ENCODE measurements at regions not wholly inside any gene's neighbourhood (a gene's known extent, or its start where the extent isn't known, plus 50 kb on each side); places are given as distances from the start of the nearest gene placed in this dataset.

- DNase-seq (ENCODE audit: low read depth in 1 of 2, low spot score in 1 of 2): no peak
- TF ChIP-seq, protein P1, sequence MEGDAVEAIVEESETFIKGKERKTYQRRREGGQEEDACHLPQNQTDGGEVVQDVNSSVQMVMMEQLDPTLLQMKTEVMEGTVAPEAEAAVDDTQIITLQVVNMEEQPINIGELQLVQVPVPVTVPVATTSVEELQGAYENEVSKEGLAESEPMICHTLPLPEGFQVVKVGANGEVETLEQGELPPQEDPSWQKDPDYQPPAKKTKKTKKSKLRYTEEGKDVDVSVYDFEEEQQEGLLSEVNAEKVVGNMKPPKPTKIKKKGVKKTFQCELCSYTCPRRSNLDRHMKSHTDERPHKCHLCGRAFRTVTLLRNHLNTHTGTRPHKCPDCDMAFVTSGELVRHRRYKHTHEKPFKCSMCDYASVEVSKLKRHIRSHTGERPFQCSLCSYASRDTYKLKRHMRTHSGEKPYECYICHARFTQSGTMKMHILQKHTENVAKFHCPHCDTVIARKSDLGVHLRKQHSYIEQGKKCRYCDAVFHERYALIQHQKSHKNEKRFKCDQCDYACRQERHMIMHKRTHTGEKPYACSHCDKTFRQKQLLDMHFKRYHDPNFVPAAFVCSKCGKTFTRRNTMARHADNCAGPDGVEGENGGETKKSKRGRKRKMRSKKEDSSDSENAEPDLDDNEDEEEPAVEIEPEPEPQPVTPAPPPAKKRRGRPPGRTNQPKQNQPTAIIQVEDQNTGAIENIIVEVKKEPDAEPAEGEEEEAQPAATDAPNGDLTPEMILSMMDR (IDR thresholded peaks at IDR 0.05; ENCODE audit: low read depth, low read length): no peak
- peaks cover 31% of the 10 kb centered on the region for H3K4me1 ChIP-seq (ENCODE audit: low read depth)
Observed at GRCh38 chr12:115451151-115451779, 767.3 kb upstream of the TBX3 start.

GRCh38 chr12:115450710-115451109 is 766.7 kb upstream of the TBX3 start:
- H3K4me1 ChIP-seq (ENCODE audit: low read depth): peaks cover 28% of the 10 kb centered on the region
- H3K27ac ChIP-seq: no peak overlapping the region
- no peak for DNase-seq (ENCODE audit: low read depth in 1 of 2, low spot score in 1 of 2)
- no peaks in the 10 kb centered on the region for H3K36me3 ChIP-seq
- TF ChIP-seq, protein P1 (IDR thresholded peaks at IDR 0.05; ENCODE audit: low read depth, low read length): no peak
- no peak overlapping the region for H3K4me3 ChIP-seq
- H3K27me3 ChIP-seq: no peaks in the 10 kb centered on the region
- H3K9me3 ChIP-seq (ENCODE audit: low read depth): no peaks in the 10 kb centered on the region

More at GRCh38 chr12:115451151-115451779, 767.3 kb upstream of the TBX3 start:
- peak overlapping the region; percentile 77 for H3K27ac ChIP-seq
- H3K36me3 ChIP-seq: no peaks in the 10 kb centered on the region
- H3K9me3 ChIP-seq (ENCODE audit: low read depth): no peaks in the 10 kb centered on the region
- H3K27me3 ChIP-seq: no peaks in the 10 kb centered on the region
- peak overlapping the region; percentile 26 for H3K4me3 ChIP-seq

- Histone ChIP-seq H3K4me1 (ENCODE audit: low read depth) (peaks cover 21% of the 10 kb centered on the region), H3K27ac (no peak overlapping the region), H3K4me3 (no peak overlapping the region), H3K9me3 (ENCODE audit: low read depth) (no peaks in the 10 kb centered on the region), H3K27me3 (no peaks in the 10 kb centered on the region), H3K36me3 (no peaks in the 10 kb centered on the region)
- TF ChIP-seq, protein P1 (IDR thresholded peaks at IDR 0.05; ENCODE audit: low read depth, low read length): no peak
- DNase-seq (ENCODE audit: low read depth in 1 of 2, low spot score in 1 of 2): no peak
Observed at GRCh38 chr12:115450017-115450416, 766.0 kb upstream of the TBX3 start.

DNA sequence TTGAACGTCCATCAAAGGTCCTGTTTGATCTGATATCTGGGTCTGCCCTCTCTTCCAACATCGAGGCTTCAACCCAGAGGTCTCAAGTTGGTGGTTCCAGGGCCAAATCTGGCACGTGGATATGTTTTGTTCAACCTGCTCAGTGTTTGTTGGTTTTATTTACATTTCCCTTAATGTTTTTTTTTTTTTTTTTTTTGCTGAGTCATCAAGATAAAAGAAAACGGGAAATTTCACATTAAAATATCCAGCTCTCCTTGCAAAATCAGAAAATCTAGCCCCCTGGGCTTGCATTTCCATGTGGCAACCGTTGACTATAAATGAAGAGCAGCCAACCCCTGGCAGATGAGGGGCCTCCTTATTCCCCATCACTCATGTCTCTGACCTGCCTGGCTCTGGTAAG is 765.6 kb upstream of the TBX3 start:
- no peak for DNase-seq (ENCODE audit: low read depth in 1 of 2, low spot score in 1 of 2)
- no peak overlapping the region for H3K27ac ChIP-seq

DNA sequence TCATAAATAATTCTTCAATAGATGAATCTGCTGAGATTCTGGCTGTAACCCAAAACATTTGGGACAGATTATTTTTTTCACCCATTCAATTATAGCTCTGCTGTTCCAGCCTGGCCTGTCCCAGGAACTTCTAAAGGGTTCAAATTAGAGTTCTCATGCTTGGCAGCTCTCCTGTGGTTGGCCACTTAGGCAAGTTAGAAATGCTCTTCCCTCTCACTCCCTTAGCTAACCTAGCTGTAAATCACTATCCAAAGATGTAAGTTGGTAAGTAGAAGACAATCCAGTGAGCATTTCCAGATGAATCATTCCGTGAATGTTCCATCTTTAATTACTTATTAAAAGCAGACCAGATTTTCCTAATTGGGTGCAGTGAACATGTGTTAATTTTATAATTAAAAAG is 760.4 kb upstream of the TBX3 start:
- Histone ChIP-seq H3K36me3 (no peaks in the 10 kb centered on the region), H3K27me3 (no peaks in the 10 kb centered on the region), H3K4me1 (ENCODE audit: low read depth) (no peaks in the 10 kb centered on the region), H3K4me3 (no peak overlapping the region), H3K9me3 (ENCODE audit: low read depth) (no peaks in the 10 kb centered on the region), H3K27ac (no peak overlapping the region)
- TF ChIP-seq, protein P1 (IDR thresholded peaks at IDR 0.05; ENCODE audit: low read depth, low read length): no peak
- DNase-seq (ENCODE audit: low read depth in 1 of 2, low spot score in 1 of 2): no peak

More for the DNA sequence above, 765.6 kb upstream of the TBX3 start:
- H3K36me3 ChIP-seq: no peaks in the 10 kb centered on the region
- H3K4me3 ChIP-seq: no peak overlapping the region
- TF ChIP-seq, protein P1 (IDR thresholded peaks at IDR 0.05; ENCODE audit: low read depth, low read length): no peak
- H3K4me1 ChIP-seq (ENCODE audit: low read depth): peaks cover 20% of the 10 kb centered on the region
- no peaks in the 10 kb centered on the region for H3K27me3 ChIP-seq
- no peaks in the 10 kb centered on the region for H3K9me3 ChIP-seq (ENCODE audit: low read depth)
